Upper lobe of left lung (tissue), 4 donors: ENCODE measurements at regions not wholly inside any gene's neighbourhood (a gene's known extent, or its start where the extent isn't known, plus 50 kb on each side); places are given as distances from the start of the nearest gene placed in this dataset.

Source experiments
- EP300 ChIP-seq, 4 donors: sonication (generic); formaldehyde crosslinking; IDR thresholded peaks; one replicate each; pipeline ENCODE4 v1.5.1; 2017; ENCODE audit warnings: antibody characterized with exemption in 4 of 4, control low read depth in 2 of 4
- POLR2A ChIP-seq, 4 donors: fragments of 450-650 bp; IDR thresholded peaks; one replicate each; pipeline ENCODE4 v1.5.1; 2016 to 2017; ENCODE audit warnings: antibody characterized with exemption in 4 of 4, mild to moderate bottlenecking in 2 of 4
- POLR2AphosphoS5 ChIP-seq, 2 donors: sonication (generic); formaldehyde crosslinking; IDR thresholded peaks; one replicate each; pipeline ENCODE4 v1.5.1; 2017; ENCODE audit warnings: antibody characterized with exemption in 2 of 2
- TF ChIP-seq, protein P1 (sequence below), 6 experiments: fragments of 450-650 bp in 4 of 6; fragments of 200-600 bp in 2 of 6; sonication (generic) in 2 of 6; IDR thresholded peaks; one replicate each; pipeline ENCODE4 v1.5.1; 2016 to 2019; ENCODE audit warnings: antibody characterized with exemption in 6 of 6

DNA sequence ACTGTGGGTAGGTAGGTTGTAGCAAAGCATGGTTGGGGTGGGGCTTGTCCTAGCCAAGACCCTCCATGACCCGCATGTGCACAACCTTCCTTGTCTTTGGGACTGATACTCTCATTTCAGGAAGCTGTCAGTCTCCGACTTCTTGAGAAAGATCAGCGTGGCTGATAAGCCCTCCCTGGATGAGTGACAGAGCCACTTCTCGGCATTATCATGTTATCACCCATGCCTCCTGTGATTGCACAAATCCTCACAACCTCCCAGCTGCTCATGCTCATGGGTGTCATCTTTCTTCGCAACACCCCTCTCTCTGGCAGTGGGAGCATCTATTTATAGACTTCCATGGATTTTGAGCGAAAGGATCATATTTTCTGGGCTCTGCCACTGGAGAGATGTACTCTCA, 314.2 kb downstream of the FOXL1 start:
- TF ChIP-seq EP300 (IDR thresholded peaks at IDR 0.05) (no peak), POLR2AphosphoS5 (IDR thresholded peaks at IDR 0.05) (no peak), POLR2A (IDR thresholded peaks at IDR 0.05) (no peak)
- TF ChIP-seq, protein P1, sequence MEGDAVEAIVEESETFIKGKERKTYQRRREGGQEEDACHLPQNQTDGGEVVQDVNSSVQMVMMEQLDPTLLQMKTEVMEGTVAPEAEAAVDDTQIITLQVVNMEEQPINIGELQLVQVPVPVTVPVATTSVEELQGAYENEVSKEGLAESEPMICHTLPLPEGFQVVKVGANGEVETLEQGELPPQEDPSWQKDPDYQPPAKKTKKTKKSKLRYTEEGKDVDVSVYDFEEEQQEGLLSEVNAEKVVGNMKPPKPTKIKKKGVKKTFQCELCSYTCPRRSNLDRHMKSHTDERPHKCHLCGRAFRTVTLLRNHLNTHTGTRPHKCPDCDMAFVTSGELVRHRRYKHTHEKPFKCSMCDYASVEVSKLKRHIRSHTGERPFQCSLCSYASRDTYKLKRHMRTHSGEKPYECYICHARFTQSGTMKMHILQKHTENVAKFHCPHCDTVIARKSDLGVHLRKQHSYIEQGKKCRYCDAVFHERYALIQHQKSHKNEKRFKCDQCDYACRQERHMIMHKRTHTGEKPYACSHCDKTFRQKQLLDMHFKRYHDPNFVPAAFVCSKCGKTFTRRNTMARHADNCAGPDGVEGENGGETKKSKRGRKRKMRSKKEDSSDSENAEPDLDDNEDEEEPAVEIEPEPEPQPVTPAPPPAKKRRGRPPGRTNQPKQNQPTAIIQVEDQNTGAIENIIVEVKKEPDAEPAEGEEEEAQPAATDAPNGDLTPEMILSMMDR (IDR thresholded peaks at IDR 0.05): no peak
